SU-DHL-6 (cell line): ENCODE measurements at regions not wholly inside any gene's neighbourhood (a gene's known extent, or its start where the extent isn't known, plus 50 kb on each side); places are given as distances from the start of the nearest gene placed in this dataset.
"Not testable (repeated sequence)": the region's sequence is repeated elsewhere in the genome, so short reads cannot be mapped to it uniquely, and the experiment has no call there.

ENCODE experiments used
- H2AFZ ChIP-seq: fragments of 200-600 bp; sonication (generic); 2 replicates; pipeline ENCODE4 v1.6.1; 2014; ENCODE audit warnings: low read depth, mild to moderate bottlenecking, moderate library complexity, mixed read lengths, antibody characterized with exemption, low read length; ENCODE audit not compliant: severe bottlenecking
- H3F3A ChIP-seq: fragments of 200-600 bp; shearing (Covaris generic); 2 replicates; pipeline ENCODE4 v1.6.0; 2016; ENCODE audit warnings: antibody characterized with exemption, mild to moderate bottlenecking; ENCODE audit not compliant: insufficient read depth
- H3K27ac ChIP-seq: fragments of 200-600 bp; sonication (generic); 2 replicates; pipeline ENCODE4 v1.5.1; 2016; ENCODE audit warnings: low read depth, mild to moderate bottlenecking, low read length, moderate library complexity, mixed read lengths
- H3K27me3 ChIP-seq: fragments of 200-600 bp; sonication (generic), shearing (Covaris generic); 2 replicates; pipeline ENCODE4 v1.6.0; 2014; ENCODE audit warnings: mild to moderate bottlenecking, low read length
- H3K36me3 ChIP-seq: fragments of 200-600 bp; sonication (generic); 2 replicates; pipeline ENCODE4 v1.6.1; 2014; ENCODE audit warnings: mild to moderate bottlenecking, low read length, mixed read lengths
- H3K4me2 ChIP-seq: fragments of 300-600, 200-600 bp; shearing (Covaris generic), sonication (generic); 2 replicates; pipeline ENCODE4 v1.6.0; 2014; ENCODE audit warnings: low read length, low read depth, mild to moderate bottlenecking; ENCODE audit not compliant: poor library complexity, severe bottlenecking
- H3K4me3 ChIP-seq: fragments of 200-600 bp; sonication (generic); 2 replicates; pipeline ENCODE4 v1.5.1; 2014; ENCODE audit warnings: antibody characterized with exemption, low read length, mild to moderate bottlenecking, mixed read lengths; ENCODE audit not compliant: insufficient read depth, poor library complexity, severe bottlenecking
- H3K79me2 ChIP-seq: fragments of 200-600 bp; sonication (generic); 2 replicates; pipeline ENCODE4 v1.6.1; 2014; ENCODE audit warnings: mild to moderate bottlenecking, low read length, moderate library complexity; ENCODE audit not compliant: insufficient read depth
- H3K9ac ChIP-seq: fragments of 200-600 bp; sonication (generic); 2 replicates; pipeline ENCODE4 v1.7.0; 2014; ENCODE audit warnings: mild to moderate bottlenecking, low read length
- H3K9me2 ChIP-seq: fragments of 200-600 bp; sonication (generic); replicated peaks from 2 replicates; pipeline ENCODE4 v1.6.1; 2014; ENCODE audit warnings: low read length; ENCODE audit not compliant: insufficient read depth
- H3K9me3 ChIP-seq: fragments of 200-600 bp; sonication (generic); 2 replicates; pipeline ENCODE4 v1.6.1; 2014; ENCODE audit warnings: low read length, mixed read lengths; ENCODE audit not compliant: insufficient read depth
- H4K20me1 ChIP-seq: fragments of 200-600 bp; sonication (generic); 2 replicates; pipeline ENCODE4 v1.6.1; 2014; ENCODE audit warnings: low read depth, mild to moderate bottlenecking, antibody characterized with exemption, low read length, moderate library complexity, mixed read lengths
- EZH2phosphoT487 ChIP-seq: fragments of 200-600 bp; sonication (generic), shearing (Covaris generic); conservative IDR thresholded peaks from 2 replicates; pipeline ENCODE4 v1.6.1; 2018; ENCODE audit warnings: mild to moderate bottlenecking, antibody characterized with exemption, low read length, moderate library complexity, mixed read lengths
- TF ChIP-seq, protein P1 (sequence below): fragments of 200-600 bp; sonication (generic); IDR thresholded peaks from one replicate; pipeline ENCODE4 v1.5.1; 2017; ENCODE audit warnings: antibody characterized with exemption, mild to moderate bottlenecking, low read length, moderate library complexity; ENCODE audit not compliant: insufficient read depth, poor library complexity, severe bottlenecking

DNA sequence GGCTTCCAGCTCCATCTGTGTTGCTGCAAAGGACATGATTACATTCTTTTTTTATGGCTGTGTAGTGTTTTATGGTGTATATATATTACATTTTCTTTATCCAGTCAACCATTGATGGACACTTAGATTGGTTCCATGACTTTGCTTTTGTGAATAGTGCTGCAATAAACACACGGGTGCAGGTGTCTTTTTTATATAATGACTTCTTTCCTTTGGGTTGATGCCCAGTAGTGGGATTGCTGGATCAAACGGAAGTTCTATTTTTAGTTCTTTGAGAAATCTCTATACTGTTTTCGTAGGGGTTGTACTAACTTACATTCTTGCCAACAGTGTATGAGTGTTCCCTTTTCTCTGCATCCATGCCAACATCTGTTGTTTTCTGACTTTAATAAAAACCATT lies 189.7 kb downstream of the ACTR3B start:
- Histone ChIP-seq H3K9me3 (no peaks in the 10 kb centered on the region), H2AFZ (no peak overlapping the region), H3K36me3 (no peaks in the 10 kb centered on the region), H3K27ac (no peak overlapping the region), H3K4me2 (no peak overlapping the region), H3K9ac (no peak overlapping the region), H3K9me2 (no peaks in the 10 kb centered on the region; the same call in 1 of the 2 replicates), H3K79me2 (no peaks in the 10 kb centered on the region), H3K27me3 (no peaks in the 10 kb centered on the region), H3F3A (no peaks in the 10 kb centered on the region), H4K20me1 (no peaks in the 10 kb centered on the region), H3K4me3 (no peak overlapping the region)
- no peak for TF ChIP-seq EZH2phosphoT487
- TF ChIP-seq, protein P1, sequence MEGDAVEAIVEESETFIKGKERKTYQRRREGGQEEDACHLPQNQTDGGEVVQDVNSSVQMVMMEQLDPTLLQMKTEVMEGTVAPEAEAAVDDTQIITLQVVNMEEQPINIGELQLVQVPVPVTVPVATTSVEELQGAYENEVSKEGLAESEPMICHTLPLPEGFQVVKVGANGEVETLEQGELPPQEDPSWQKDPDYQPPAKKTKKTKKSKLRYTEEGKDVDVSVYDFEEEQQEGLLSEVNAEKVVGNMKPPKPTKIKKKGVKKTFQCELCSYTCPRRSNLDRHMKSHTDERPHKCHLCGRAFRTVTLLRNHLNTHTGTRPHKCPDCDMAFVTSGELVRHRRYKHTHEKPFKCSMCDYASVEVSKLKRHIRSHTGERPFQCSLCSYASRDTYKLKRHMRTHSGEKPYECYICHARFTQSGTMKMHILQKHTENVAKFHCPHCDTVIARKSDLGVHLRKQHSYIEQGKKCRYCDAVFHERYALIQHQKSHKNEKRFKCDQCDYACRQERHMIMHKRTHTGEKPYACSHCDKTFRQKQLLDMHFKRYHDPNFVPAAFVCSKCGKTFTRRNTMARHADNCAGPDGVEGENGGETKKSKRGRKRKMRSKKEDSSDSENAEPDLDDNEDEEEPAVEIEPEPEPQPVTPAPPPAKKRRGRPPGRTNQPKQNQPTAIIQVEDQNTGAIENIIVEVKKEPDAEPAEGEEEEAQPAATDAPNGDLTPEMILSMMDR: no peak

DNA sequence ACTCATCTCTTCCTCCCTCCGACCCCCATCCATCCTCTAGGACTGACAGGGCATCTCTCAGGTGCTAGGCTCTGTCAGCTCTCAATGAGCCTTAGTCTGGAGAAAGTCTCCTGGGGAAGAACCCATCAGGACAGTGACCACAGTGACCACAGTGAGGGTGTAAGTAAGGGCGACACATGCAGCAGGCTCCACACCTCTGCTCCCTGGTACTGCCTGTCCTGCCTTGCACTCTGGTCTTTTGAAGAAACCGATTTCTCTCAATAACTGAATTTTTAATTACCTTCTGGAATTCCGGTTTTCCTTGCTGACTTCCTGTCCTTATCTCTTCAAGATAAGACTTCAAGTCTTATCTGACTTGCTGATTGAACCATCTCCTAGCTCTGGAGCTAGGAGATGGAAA lies 190.2 kb downstream of the ACTR3B start:
- Histone ChIP-seq H3K4me2 (no peak overlapping the region), H3K4me3 (no peak overlapping the region), H2AFZ (no peak overlapping the region), H4K20me1 (no peaks in the 10 kb centered on the region), H3K79me2 (no peaks in the 10 kb centered on the region), H3K9me3 (no peaks in the 10 kb centered on the region), H3K36me3 (no peaks in the 10 kb centered on the region), H3K9ac (no peak overlapping the region), H3K9me2 (no peaks in the 10 kb centered on the region; the same call in 1 of the 2 replicates), H3F3A (no peaks in the 10 kb centered on the region), H3K27me3 (no peaks in the 10 kb centered on the region), H3K27ac (no peak overlapping the region)
- TF ChIP-seq, protein P1: no peak
- no peak for TF ChIP-seq EZH2phosphoT487

DNA sequence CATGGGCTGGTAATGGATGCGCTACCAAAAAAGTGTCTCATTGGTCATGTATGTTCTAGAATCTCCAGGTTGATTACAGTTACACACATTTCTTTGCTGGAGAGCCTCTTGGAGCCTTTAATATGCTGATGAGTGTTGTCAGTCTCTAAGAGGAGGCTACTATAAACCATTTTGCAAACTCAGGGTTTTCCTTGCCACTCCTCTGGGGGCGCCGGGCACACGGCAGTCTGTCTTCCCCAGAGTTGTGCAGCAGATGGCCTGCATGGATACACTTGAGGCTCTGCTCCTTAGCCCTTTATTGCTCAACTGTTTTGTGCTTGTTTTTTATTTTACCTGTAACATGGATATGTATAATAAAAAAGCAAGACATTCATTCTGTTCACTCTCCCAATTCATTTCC lies 196.5 kb downstream of the ACTR3B start:
- Histone ChIP-seq H3K4me2 (no peak overlapping the region), H3F3A (no peaks in the 10 kb centered on the region), H4K20me1 (no peaks in the 10 kb centered on the region), H3K27ac (no peak overlapping the region), H3K9ac (no peak overlapping the region), H3K9me3 (no peaks in the 10 kb centered on the region), H3K4me3 (no peak overlapping the region), H3K36me3 (no peaks in the 10 kb centered on the region), H3K9me2 (no peaks in the 10 kb centered on the region), H2AFZ (no peak overlapping the region), H3K79me2 (no peaks in the 10 kb centered on the region), H3K27me3 (no peaks in the 10 kb centered on the region)
- TF ChIP-seq, protein P1: no peak
- TF ChIP-seq EZH2phosphoT487: no peak

DNA sequence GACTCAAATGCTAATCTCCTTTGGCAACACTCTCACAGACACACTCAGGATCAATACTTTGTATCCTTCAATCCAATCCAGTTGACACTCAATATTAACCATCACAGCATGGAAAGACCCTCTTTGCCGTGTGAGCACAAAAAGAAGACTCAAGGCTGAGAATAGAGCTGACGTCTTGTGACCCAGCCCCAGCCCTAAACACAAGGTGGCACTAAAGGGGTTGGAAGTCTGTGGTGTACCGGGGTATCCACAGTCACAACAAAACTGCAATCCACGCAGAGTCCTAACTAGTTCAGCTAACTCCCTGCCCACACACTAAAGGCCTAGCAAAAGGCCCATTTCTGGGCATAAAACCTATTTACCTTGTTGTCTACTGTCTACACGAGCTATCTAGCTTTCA lies 200.1 kb downstream of the ACTR3B start:
- no peaks in the 10 kb centered on the region for H4K20me1 ChIP-seq
- no peak for TF ChIP-seq EZH2phosphoT487
- TF ChIP-seq, protein P1: no peak

DNA sequence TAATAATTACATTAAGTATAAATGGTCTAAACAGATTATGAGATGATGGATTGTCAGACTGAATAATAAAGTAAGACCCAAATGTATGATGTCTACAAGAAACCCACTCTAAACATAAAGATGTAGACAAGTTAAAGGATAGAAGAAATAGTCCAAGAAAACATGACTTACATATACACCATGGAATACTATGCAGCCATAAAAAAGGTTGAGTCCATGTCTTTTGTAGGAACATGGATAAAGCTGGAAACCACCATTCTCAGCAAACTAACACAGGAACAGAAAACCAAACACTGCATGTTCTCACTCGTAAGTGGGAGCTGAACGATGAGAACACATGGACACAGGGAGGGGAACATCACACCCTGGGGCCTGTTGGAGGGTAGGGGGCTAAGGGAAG lies 202.2 kb downstream of the ACTR3B start:
- H3K36me3 ChIP-seq, H3K4me2 ChIP-seq, H4K20me1 ChIP-seq, H2AFZ ChIP-seq, H3K27me3 ChIP-seq, H3K9me3 ChIP-seq, H3K27ac ChIP-seq, H3K4me3 ChIP-seq, H3K79me2 ChIP-seq, H3K9me2 ChIP-seq, H3F3A ChIP-seq, H3K9ac ChIP-seq: not testable (repeated sequence)

More for the DNA sequence above, 200.1 kb downstream of the ACTR3B start:
- Histone ChIP-seq H3K9me3 (no peaks in the 10 kb centered on the region), H3K79me2 (no peaks in the 10 kb centered on the region), H3K4me2 (no peak overlapping the region), H3K27me3 (no peaks in the 10 kb centered on the region), H2AFZ (no peak overlapping the region), H3K27ac (no peak overlapping the region), H3K9ac (no peak overlapping the region), H3F3A (no peaks in the 10 kb centered on the region), H3K4me3 (no peak overlapping the region), H3K36me3 (no peaks in the 10 kb centered on the region), H3K9me2 (no peaks in the 10 kb centered on the region)
